Kidney (tissue), 13 donors: ENCODE measurements at regions not wholly inside any gene's neighbourhood (a gene's known extent, or its start where the extent isn't known, plus 50 kb on each side); places are given as distances from the start of the nearest gene placed in this dataset.
"Not testable (repeated sequence)": the region's sequence is repeated elsewhere in the genome, so short reads cannot be mapped to it uniquely, and the experiment has no call there.

ENCODE experiments used
- DNase-seq, 5 donors: peaks; one replicate each; pipeline ENCODE4 v3.0.0-alpha.2; 2013 to 2020
- FAIRE-seq: peaks from 2 replicates; lab custom pipeline; 2012; peaks lifted over from hg19 to GRCh38; lab: Jason Lieb, UNC
- H3K27ac ChIP-seq, 2 donors: one replicate each; pipeline ENCODE4 v1.7.0; 2013; ENCODE audit warnings: low read depth in 2 of 2, low read length in 2 of 2, inconsistent platforms in 1 of 2
- H3K27me3 ChIP-seq: one replicate; pipeline ENCODE4 v1.7.1; 2013; ENCODE audit warnings: low read length, inconsistent platforms; ENCODE audit not compliant: control insufficient read depth, insufficient read depth
- H3K36me3 ChIP-seq, 3 donors: one replicate each; pipeline versions ENCODE4 v1.7.0 to v1.7.1; 2013; ENCODE audit warnings: low read length in 3 of 3, control low read depth in 1 of 3, inconsistent platforms in 1 of 3; ENCODE audit not compliant: insufficient read depth in 3 of 3, control insufficient read depth in 2 of 3
- H3K4me1 ChIP-seq, 3 donors: one replicate each; pipeline versions ENCODE4 v1.7.0 to v1.7.1; 2013; ENCODE audit warnings: low read length in 3 of 3, inconsistent platforms in 1 of 3, low read depth in 1 of 3; ENCODE audit not compliant: control insufficient read depth in 2 of 3, insufficient read depth in 2 of 3
- H3K4me3 ChIP-seq, 3 donors: one replicate each; pipeline versions ENCODE4 v1.7.0 to v1.8.1; 2013; ENCODE audit warnings: low read length in 3 of 3, control low read depth in 1 of 3, inconsistent platforms in 1 of 3
- H3K9ac ChIP-seq, 3 donors: one replicate each; pipeline versions ENCODE4 v1.7.0 to v1.7.1; 2013; ENCODE audit warnings: low read length in 3 of 3, control low read depth in 1 of 3, inconsistent platforms in 1 of 3
- H3K9me3 ChIP-seq, 3 donors: one replicate each; pipeline versions ENCODE4 v1.7.0 to v1.7.1; 2013; ENCODE audit warnings: low read length in 3 of 3, control low read depth in 1 of 3, inconsistent platforms in 1 of 3; ENCODE audit not compliant: control insufficient read depth in 2 of 3, insufficient read depth in 1 of 3
- CTCF ChIP-seq: IDR thresholded peaks from 3 replicates; pipeline ENCODE4 v1.5.1; 2012; ENCODE audit warnings: mild to moderate bottlenecking, moderate library complexity, borderline replicate concordance; ENCODE audit not compliant: insufficient read depth; ENCODE audit errors: extremely low read depth
- intact Hi-C: fragments of 100-400 bp; cut with DNase I; formaldehyde crosslinking; loops from one replicate; pipeline ENCODE4 v1.11.1; 2022
- donor health status: control.
- donor health status: control.
- donor health status: control.
- donor health status: control.
- donor health status: control.
- donor health status: DM: yes; HTN: yes; CAD: no.
- donor health status: Normal renal cell carcinoma (clear cell type).

DNA sequence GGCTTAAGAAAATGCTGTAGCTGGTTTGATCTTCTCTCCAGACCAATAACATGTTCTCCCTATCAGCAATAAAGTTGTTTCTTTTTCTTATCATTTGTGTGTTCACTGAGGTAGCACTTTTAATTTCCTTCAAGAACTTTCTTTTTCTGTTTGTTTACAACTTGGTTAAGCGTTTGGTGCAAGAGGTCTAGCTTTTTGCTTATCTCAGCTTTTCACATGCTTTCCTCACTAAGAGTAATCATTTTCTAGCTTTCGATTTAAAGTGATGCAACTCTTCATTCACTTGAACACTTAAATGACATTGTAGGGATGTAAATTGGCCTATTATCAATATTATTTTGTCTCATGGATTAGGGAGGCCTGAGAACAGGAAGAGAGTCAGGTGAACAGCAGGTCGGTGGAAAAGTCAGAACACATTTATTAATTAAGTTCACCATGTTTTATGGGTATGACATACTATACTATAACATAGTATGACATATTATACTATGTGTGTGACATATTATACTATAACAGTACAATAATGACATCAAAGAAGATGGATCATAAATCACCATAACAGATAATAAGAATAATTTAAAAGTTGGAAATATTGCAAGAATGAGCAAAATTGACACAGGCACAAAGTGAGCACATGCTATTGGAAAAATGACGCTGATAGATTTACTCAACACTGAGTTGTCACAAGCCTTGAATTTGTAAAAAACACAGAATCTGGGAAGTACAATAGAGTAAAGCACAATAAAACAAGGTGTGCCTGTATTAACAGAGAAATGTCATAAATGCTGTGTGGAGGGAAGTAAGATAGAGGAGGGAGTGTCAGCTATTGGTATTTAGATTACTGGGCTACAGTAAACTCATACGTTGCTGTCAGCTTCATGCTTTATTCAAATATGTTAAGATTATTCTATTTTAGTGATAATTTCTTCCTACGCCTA, 218.6 kb upstream of the SLC7A11 start:
- Histone ChIP-seq H3K9me3 (no peaks in the 10 kb centered on the region), H3K4me1 (no peaks in the 10 kb centered on the region), H3K36me3 (no peaks in the 10 kb centered on the region), H3K4me3 (no peak overlapping the region), H3K9ac (no peak overlapping the region), H3K27ac (no peak overlapping the region), H3K27me3 (no peaks in the 10 kb centered on the region)
- TF ChIP-seq CTCF = no peak
- intact Hi-C loops = no loop called here
- FAIRE-seq (no peak), DNase-seq (no peak)

DNA sequence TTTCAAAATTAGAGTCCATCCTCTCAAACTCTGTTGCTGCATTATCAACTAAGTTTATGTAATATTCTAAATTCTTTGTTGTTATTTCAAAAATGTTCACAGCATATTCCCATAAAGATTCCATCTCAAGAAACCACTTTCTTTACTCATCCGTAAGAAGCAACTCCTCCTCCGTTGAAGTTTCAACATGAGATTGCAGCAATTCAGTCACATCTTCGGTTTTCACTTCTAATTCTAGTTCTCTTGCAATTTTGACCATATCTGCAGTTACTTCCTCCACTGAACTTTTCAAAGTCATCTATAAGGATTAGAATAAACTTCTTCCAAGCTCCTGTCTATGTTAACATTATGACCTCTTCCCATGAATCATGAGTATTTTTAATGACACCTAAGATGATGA, 216.6 kb upstream of the SLC7A11 start:
- H3K4me1 ChIP-seq = no peaks in the 10 kb centered on the region
- intact Hi-C loops = no loop called here
- H3K27me3 ChIP-seq = no peaks in the 10 kb centered on the region
- H3K9me3 ChIP-seq = no peaks in the 10 kb centered on the region
- H3K9ac ChIP-seq = no peak overlapping the region
- FAIRE-seq (no peak), DNase-seq (no peak)
- H3K4me3 ChIP-seq = no peak overlapping the region
- H3K36me3 ChIP-seq = no peaks in the 10 kb centered on the region
- no peak overlapping the region for H3K27ac ChIP-seq
- TF ChIP-seq CTCF = no peak

GRCh38 chr4:138456349-138456748, 214.2 kb upstream of the SLC7A11 start:
- H3K9me3 ChIP-seq, H3K27me3 ChIP-seq, H3K4me1 ChIP-seq, H3K36me3 ChIP-seq, FAIRE-seq, H3K4me3 ChIP-seq, intact Hi-C loops, DNase-seq, H3K27ac ChIP-seq, H3K9ac ChIP-seq: not testable (repeated sequence)

DNA sequence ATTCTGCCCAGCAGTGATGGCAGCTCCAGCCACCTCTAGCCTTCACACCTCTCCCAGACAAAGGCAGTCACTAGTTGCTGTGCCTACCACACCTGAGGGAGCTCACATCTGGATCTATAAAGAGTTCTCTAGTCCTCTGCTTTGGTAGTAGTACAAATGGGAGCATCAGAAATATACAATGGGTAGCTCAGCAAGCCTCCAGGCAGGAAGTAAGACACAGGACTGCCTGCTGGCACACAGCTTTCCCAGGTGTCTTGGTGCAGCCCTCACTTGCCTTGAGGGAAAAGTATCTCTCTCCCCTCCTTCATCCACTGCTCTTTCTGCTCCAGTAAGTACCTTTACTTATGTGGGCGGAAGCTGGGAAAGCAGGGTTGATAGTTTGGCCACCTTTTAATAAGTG, 212.9 kb upstream of the SLC7A11 start:
- FAIRE-seq (no peak), DNase-seq (no peak)
- intact Hi-C loops = no loop called here
- no peaks in the 10 kb centered on the region for H3K36me3 ChIP-seq
- no peak for TF ChIP-seq CTCF
- H3K4me3 ChIP-seq = no peak overlapping the region
- no peaks in the 10 kb centered on the region for H3K27me3 ChIP-seq
- no peak overlapping the region for H3K27ac ChIP-seq
- H3K9me3 ChIP-seq = no peaks in the 10 kb centered on the region
- no peak overlapping the region for H3K9ac ChIP-seq
- no peaks in the 10 kb centered on the region for H3K4me1 ChIP-seq
